NCI-H146 (cell line): ENCODE measurements at regions not wholly inside any gene's neighbourhood (a gene's known extent, or its start where the extent isn't known, plus 50 kb on each side); places are given as distances from the start of the nearest gene placed in this dataset.
"Not testable (repeated sequence)": the region's sequence is repeated elsewhere in the genome, so short reads cannot be mapped to it uniquely, and the experiment has no call there.

Source experiments
- DNase-seq: peaks from one replicate; lab custom pipeline; 2025; lab: John Stamatoyannopoulos, UW

GRCh38 chr4:38383646-38384121 is 280.3 kb upstream of the KLF3 start:
- no peak for DNase-seq

GRCh38 chr4:38385093-38386004 is 278.6 kb upstream of the KLF3 start:
- no peak for DNase-seq

GRCh38 chr4:38386005-38386551 is 277.9 kb upstream of the KLF3 start:
- no peak for DNase-seq

GRCh38 chr4:38386654-38387188 is 277.3 kb upstream of the KLF3 start:
- DNase-seq: no peak

GRCh38 chr4:38387348-38387747 is 276.7 kb upstream of the KLF3 start:
- DNase-seq: no peak

GRCh38 chr4:38387819-38388218 is 276.2 kb upstream of the KLF3 start:
- DNase-seq: no peak

- DNase-seq: not testable (repeated sequence)
Measured at GRCh38 chr4:38388907-38389306, 275.1 kb upstream of the KLF3 start.

GRCh38 chr4:38390969-38391545 is 272.9 kb upstream of the KLF3 start:
- no peak for DNase-seq

- DNase-seq: no peak
Measured at GRCh38 chr4:38392223-38392855, 271.7 kb upstream of the KLF3 start.

GRCh38 chr4:38396091-38396490 is 267.9 kb upstream of the KLF3 start:
- no peak for DNase-seq

GRCh38 chr4:38396845-38397547 is 267.0 kb upstream of the KLF3 start:
- no peak for DNase-seq

GRCh38 chr4:38400946-38401345 is 263.1 kb upstream of the KLF3 start:
- no peak for DNase-seq

GRCh38 chr4:38406243-38406642 is 257.8 kb upstream of the KLF3 start:
- DNase-seq: no peak

GRCh38 chr4:38409852-38410251 is 254.1 kb upstream of the KLF3 start:
- no peak for DNase-seq

- DNase-seq: no peak
Measured at GRCh38 chr4:38411092-38411491, 252.9 kb upstream of the KLF3 start.

GRCh38 chr4:38411981-38412536 is 251.9 kb upstream of the KLF3 start:
- DNase-seq: no peak

- no peak for DNase-seq
Measured at GRCh38 chr4:38413524-38414341, 250.3 kb upstream of the KLF3 start.

GRCh38 chr4:38414410-38414809 is 249.6 kb upstream of the KLF3 start:
- DNase-seq: no peak

GRCh38 chr4:38415682-38416081 is 248.3 kb upstream of the KLF3 start:
- no peak for DNase-seq

- no peak for DNase-seq
Measured at GRCh38 chr4:38416450-38417014, 247.5 kb upstream of the KLF3 start.
